Nephron (organoid): ENCODE measurements at regions not wholly inside any gene's neighbourhood (a gene's known extent, or its start where the extent isn't known, plus 50 kb on each side); places are given as distances from the start of the nearest gene placed in this dataset.

Experiments used
- H3K27ac Mint-ChIP-seq, 3 experiments: 2 replicates each; pipeline ENCODE4 v1.8.0; 2020; ENCODE audit warnings: mixed read lengths in 3 of 3, mild to moderate bottlenecking in 2 of 3, moderate library complexity in 1 of 3
- H3K27me3 Mint-ChIP-seq: 2 replicates; pipeline ENCODE4 v1.8.0; 2021; ENCODE audit warnings: low read depth, mild to moderate bottlenecking, moderate library complexity, mixed read lengths
- H3K36me3 Mint-ChIP-seq: 2 replicates; pipeline ENCODE4 v1.8.0; 2020; ENCODE audit warnings: low read depth, mixed read lengths
- H3K4me1 Mint-ChIP-seq: 2 replicates; pipeline ENCODE4 v1.8.0; 2020; ENCODE audit warnings: mixed read lengths
- H3K4me3 Mint-ChIP-seq, 3 experiments: 2 replicates each; pipeline ENCODE4 v1.8.0; 2020; ENCODE audit warnings: mild to moderate bottlenecking in 3 of 3, mixed read lengths in 3 of 3, moderate library complexity in 2 of 3
- H3K9me3 Mint-ChIP-seq: 2 replicates; pipeline ENCODE4 v1.8.0; 2020; ENCODE audit warnings: mixed read lengths
- CTCF ChIP-seq, 3 experiments: fragments of 200-600 bp; sonication (generic); IDR thresholded peaks; one replicate each; pipeline ENCODE4 v1.5.0; 2021; ENCODE audit warnings: antibody characterized with exemption in 3 of 3; ENCODE audit not compliant: unreplicated experiment in 3 of 3

- Mint-ChIP-seq H3K9me3 (peaks cover 14% of the 10 kb centered on the region), H3K27ac (no peak overlapping the region), H3K4me3 (no peak overlapping the region), H3K4me1 (no peaks in the 10 kb centered on the region), H3K36me3 (no peaks in the 10 kb centered on the region), H3K27me3 (peaks cover 13% of the 10 kb centered on the region)
- TF ChIP-seq CTCF (IDR thresholded peaks at IDR 0.05; ENCODE audit: unreplicated experiment in 3 of 3): no peak
Measured at GRCh38 chr11:13818325-13818724, 144.2 kb upstream of the SPON1 start.

- no peak overlapping the region for H3K4me3 Mint-ChIP-seq
- no peak overlapping the region for H3K27ac Mint-ChIP-seq
- peaks cover 39% of the 10 kb centered on the region for H3K9me3 Mint-ChIP-seq
- no peaks in the 10 kb centered on the region for H3K36me3 Mint-ChIP-seq
- no peaks in the 10 kb centered on the region for H3K27me3 Mint-ChIP-seq
- no peak for TF ChIP-seq CTCF (IDR thresholded peaks at IDR 0.05; ENCODE audit: unreplicated experiment in 3 of 3)
- peaks cover 10% of the 10 kb centered on the region for H3K4me1 Mint-ChIP-seq
Measured at GRCh38 chr11:13826505-13827278, 135.8 kb upstream of the SPON1 start.

- peak overlapping the region in 1 of 3 experiments; percentile 23 for H3K4me3 Mint-ChIP-seq
- H3K27me3 Mint-ChIP-seq: no peaks in the 10 kb centered on the region
- peak overlapping the region; percentile 42 to 82 (median 68) for H3K27ac Mint-ChIP-seq
- H3K36me3 Mint-ChIP-seq: no peaks in the 10 kb centered on the region
- H3K9me3 Mint-ChIP-seq: peaks cover 23% of the 10 kb centered on the region
- no peak for TF ChIP-seq CTCF (IDR thresholded peaks at IDR 0.05; ENCODE audit: unreplicated experiment in 3 of 3)
- H3K4me1 Mint-ChIP-seq: peaks cover 44% of the 10 kb centered on the region
Measured at GRCh38 chr11:13831696-13832095, 130.8 kb upstream of the SPON1 start.

- Mint-ChIP-seq H3K36me3 (no peaks in the 10 kb centered on the region), H3K4me1 (peaks cover 60% of the 10 kb centered on the region), H3K27ac (peak overlapping the region; percentile 34 to 67 (median 41)), H3K4me3 (no peak overlapping the region), H3K27me3 (peaks cover 6% of the 10 kb centered on the region), H3K9me3 (peaks cover 13% of the 10 kb centered on the region)
- peak; percentile 28 to 45 (median 40) for TF ChIP-seq CTCF (IDR thresholded peaks at IDR 0.05; ENCODE audit: unreplicated experiment in 3 of 3)
Measured at GRCh38 chr11:13834463-13834862, 128.1 kb upstream of the SPON1 start.

GRCh38 chr11:13836666-13837065 lies 125.9 kb upstream of the SPON1 start:
- Mint-ChIP-seq H3K36me3 (no peaks in the 10 kb centered on the region), H3K27ac (peak overlapping the region in 1 of 3 experiments; percentile 17), H3K9me3 (no peaks in the 10 kb centered on the region), H3K4me3 (no peak overlapping the region), H3K27me3 (peaks cover 6% of the 10 kb centered on the region), H3K4me1 (peaks cover 51% of the 10 kb centered on the region)
- no peak for TF ChIP-seq CTCF (IDR thresholded peaks at IDR 0.05; ENCODE audit: unreplicated experiment in 3 of 3)

- no peak overlapping the region for H3K27ac Mint-ChIP-seq
- H3K27me3 Mint-ChIP-seq: peaks cover 8% of the 10 kb centered on the region
- no peaks in the 10 kb centered on the region for H3K36me3 Mint-ChIP-seq
- no peak for TF ChIP-seq CTCF (IDR thresholded peaks at IDR 0.05; ENCODE audit: unreplicated experiment in 3 of 3)
- no peaks in the 10 kb centered on the region for H3K9me3 Mint-ChIP-seq
- H3K4me3 Mint-ChIP-seq: no peak overlapping the region
- peaks cover 45% of the 10 kb centered on the region for H3K4me1 Mint-ChIP-seq
Measured at GRCh38 chr11:13837286-13837685, 125.2 kb upstream of the SPON1 start.
